Right atrium auricular region (tissue), 2 donors: ENCODE measurements at regions not wholly inside any gene's neighbourhood (a gene's known extent, or its start where the extent isn't known, plus 50 kb on each side); places are given as distances from the start of the nearest gene placed in this dataset.

ENCODE experiments used
- DNase-seq: peaks from one replicate; pipeline ENCODE4 v3.0.0-alpha.2; 2019; ENCODE audit warnings: low spot score
- H3K27ac ChIP-seq, 2 donors: fragments of 200-600 bp; sonication (generic); 1 replicate in 1 of 2; 2 replicates in 1 of 2; pipeline ENCODE4 v1.5.1; 2016 to 2019
- H3K27me3 ChIP-seq, 2 donors: fragments of 200-600 bp; sonication (generic); one replicate each; pipeline versions ENCODE4 v1.5.1 to v1.6.0; 2017 to 2019
- H3K36me3 ChIP-seq: fragments of 200-600 bp; sonication (generic); one replicate; pipeline ENCODE4 v1.5.1; 2016
- H3K4me1 ChIP-seq, 2 donors: fragments of 200-600 bp; sonication (generic); one replicate each; pipeline versions ENCODE4 v1.5.1 to v1.6.0; 2017 to 2019
- H3K4me3 ChIP-seq, 2 donors: fragments of 200-600 bp; sonication (generic); 1 replicate in 1 of 2; 2 replicates in 1 of 2; pipeline ENCODE4 v1.5.1; 2017 to 2019; ENCODE audit warnings: mild to moderate bottlenecking in 1 of 2, moderate library complexity in 1 of 2
- H3K9me3 ChIP-seq, 2 donors: fragments of 200-600 bp; sonication (generic); one replicate each; pipeline ENCODE4 v1.5.1; 2019
- CTCF ChIP-seq, 2 donors: fragments of 200-600 bp; sonication (generic); IDR thresholded peaks; one replicate each; pipeline ENCODE4 v1.5.1; 2019; ENCODE audit warnings: antibody characterized with exemption in 2 of 2

GRCh38 chr10:52451817-52452216 lies 137.7 kb downstream of the DKK1 start:
- Histone ChIP-seq H3K27me3 (no peaks in the 10 kb centered on the region), H3K9me3 (no peaks in the 10 kb centered on the region), H3K27ac (no peak overlapping the region), H3K4me3 (no peak overlapping the region), H3K4me1 (no peaks in the 10 kb centered on the region), H3K36me3 (no peaks in the 10 kb centered on the region)
- no peak for TF ChIP-seq CTCF (IDR thresholded peaks at IDR 0.05)
- DNase-seq: no peak

GRCh38 chr10:52452600-52453493 lies 138.8 kb downstream of the DKK1 start:
- no peaks in the 10 kb centered on the region for H3K27me3 ChIP-seq
- no peak for TF ChIP-seq CTCF (IDR thresholded peaks at IDR 0.05)
- no peak for DNase-seq
- H3K4me1 ChIP-seq: no peaks in the 10 kb centered on the region
- H3K27ac ChIP-seq: no peak overlapping the region
- H3K9me3 ChIP-seq: no peaks in the 10 kb centered on the region
- H3K4me3 ChIP-seq: no peak overlapping the region
- no peaks in the 10 kb centered on the region for H3K36me3 ChIP-seq

GRCh38 chr10:52453501-52453900 lies 139.4 kb downstream of the DKK1 start:
- Histone ChIP-seq H3K36me3 (no peaks in the 10 kb centered on the region), H3K27ac (no peak overlapping the region), H3K9me3 (no peaks in the 10 kb centered on the region), H3K4me3 (no peak overlapping the region), H3K27me3 (no peaks in the 10 kb centered on the region), H3K4me1 (no peaks in the 10 kb centered on the region)
- TF ChIP-seq CTCF (IDR thresholded peaks at IDR 0.05): no peak
- DNase-seq: no peak

GRCh38 chr10:52454491-52454890 lies 140.4 kb downstream of the DKK1 start:
- no peak overlapping the region for H3K27ac ChIP-seq
- no peaks in the 10 kb centered on the region for H3K4me1 ChIP-seq
- H3K27me3 ChIP-seq: no peaks in the 10 kb centered on the region
- TF ChIP-seq CTCF (IDR thresholded peaks at IDR 0.05): no peak
- no peaks in the 10 kb centered on the region for H3K9me3 ChIP-seq
- H3K4me3 ChIP-seq: no peak overlapping the region
- H3K36me3 ChIP-seq: no peaks in the 10 kb centered on the region
- no peak for DNase-seq

- H3K4me3 ChIP-seq: no peak overlapping the region
- no peaks in the 10 kb centered on the region for H3K27me3 ChIP-seq
These were observed 141.0 kb downstream of the DKK1 start for GRCh38 chr10:52455098-52455497.

More at GRCh38 chr10:52455098-52455497, 141.0 kb downstream of the DKK1 start:
- H3K4me1 ChIP-seq: no peaks in the 10 kb centered on the region
- no peak overlapping the region for H3K27ac ChIP-seq
- TF ChIP-seq CTCF (IDR thresholded peaks at IDR 0.05): no peak
- H3K36me3 ChIP-seq: no peaks in the 10 kb centered on the region
- H3K9me3 ChIP-seq: no peaks in the 10 kb centered on the region
- DNase-seq: no peak
